Breast epithelium (tissue), 3 donors: ENCODE measurements at regions not wholly inside any gene's neighbourhood (a gene's known extent, or its start where the extent isn't known, plus 50 kb on each side); places are given as distances from the start of the nearest gene placed in this dataset.

Experiments used
- POLR2A ChIP-seq: fragments of 450-650 bp; IDR thresholded peaks from one replicate; pipeline ENCODE4 v1.6.1; 2016; ENCODE audit warnings: antibody characterized with exemption, mild to moderate bottlenecking, moderate library complexity
- TF ChIP-seq, protein P1 (sequence below), 3 donors: fragments of 450-650 bp; IDR thresholded peaks; one replicate each; pipeline ENCODE4 v1.5.1; 2016 to 2017; ENCODE audit warnings: antibody characterized with exemption in 3 of 3, mild to moderate bottlenecking in 3 of 3, moderate library complexity in 3 of 3

DNA sequence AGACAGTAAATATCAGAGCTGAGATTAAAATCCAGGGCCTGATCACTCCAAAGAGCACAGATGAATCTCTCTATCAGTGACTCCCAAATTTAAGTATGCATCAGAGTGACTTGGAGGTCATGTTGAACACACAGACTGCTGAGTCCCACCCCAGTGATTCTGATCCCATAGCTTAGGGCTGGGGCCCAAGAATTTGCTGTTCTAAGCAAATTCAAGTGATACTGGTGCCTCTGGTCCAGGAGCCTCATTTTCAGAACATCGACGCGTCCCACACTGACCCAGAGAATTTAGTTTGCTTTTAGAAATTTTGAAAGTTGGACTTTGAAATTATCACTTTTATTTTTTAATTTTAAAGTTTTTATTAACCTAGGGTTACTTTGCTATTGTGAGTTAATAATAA lies 72.7 kb upstream of the NETO1 start:
- TF ChIP-seq, protein P1, sequence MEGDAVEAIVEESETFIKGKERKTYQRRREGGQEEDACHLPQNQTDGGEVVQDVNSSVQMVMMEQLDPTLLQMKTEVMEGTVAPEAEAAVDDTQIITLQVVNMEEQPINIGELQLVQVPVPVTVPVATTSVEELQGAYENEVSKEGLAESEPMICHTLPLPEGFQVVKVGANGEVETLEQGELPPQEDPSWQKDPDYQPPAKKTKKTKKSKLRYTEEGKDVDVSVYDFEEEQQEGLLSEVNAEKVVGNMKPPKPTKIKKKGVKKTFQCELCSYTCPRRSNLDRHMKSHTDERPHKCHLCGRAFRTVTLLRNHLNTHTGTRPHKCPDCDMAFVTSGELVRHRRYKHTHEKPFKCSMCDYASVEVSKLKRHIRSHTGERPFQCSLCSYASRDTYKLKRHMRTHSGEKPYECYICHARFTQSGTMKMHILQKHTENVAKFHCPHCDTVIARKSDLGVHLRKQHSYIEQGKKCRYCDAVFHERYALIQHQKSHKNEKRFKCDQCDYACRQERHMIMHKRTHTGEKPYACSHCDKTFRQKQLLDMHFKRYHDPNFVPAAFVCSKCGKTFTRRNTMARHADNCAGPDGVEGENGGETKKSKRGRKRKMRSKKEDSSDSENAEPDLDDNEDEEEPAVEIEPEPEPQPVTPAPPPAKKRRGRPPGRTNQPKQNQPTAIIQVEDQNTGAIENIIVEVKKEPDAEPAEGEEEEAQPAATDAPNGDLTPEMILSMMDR (IDR thresholded peaks at IDR 0.05), result no peak
- no peak for TF ChIP-seq POLR2A
